ENCODE measurements at regions not wholly inside any gene's neighbourhood (a gene's known extent, or its start where the extent isn't known, plus 50 kb on each side); places are given as distances from the start of the nearest gene placed in this dataset.

DNA sequence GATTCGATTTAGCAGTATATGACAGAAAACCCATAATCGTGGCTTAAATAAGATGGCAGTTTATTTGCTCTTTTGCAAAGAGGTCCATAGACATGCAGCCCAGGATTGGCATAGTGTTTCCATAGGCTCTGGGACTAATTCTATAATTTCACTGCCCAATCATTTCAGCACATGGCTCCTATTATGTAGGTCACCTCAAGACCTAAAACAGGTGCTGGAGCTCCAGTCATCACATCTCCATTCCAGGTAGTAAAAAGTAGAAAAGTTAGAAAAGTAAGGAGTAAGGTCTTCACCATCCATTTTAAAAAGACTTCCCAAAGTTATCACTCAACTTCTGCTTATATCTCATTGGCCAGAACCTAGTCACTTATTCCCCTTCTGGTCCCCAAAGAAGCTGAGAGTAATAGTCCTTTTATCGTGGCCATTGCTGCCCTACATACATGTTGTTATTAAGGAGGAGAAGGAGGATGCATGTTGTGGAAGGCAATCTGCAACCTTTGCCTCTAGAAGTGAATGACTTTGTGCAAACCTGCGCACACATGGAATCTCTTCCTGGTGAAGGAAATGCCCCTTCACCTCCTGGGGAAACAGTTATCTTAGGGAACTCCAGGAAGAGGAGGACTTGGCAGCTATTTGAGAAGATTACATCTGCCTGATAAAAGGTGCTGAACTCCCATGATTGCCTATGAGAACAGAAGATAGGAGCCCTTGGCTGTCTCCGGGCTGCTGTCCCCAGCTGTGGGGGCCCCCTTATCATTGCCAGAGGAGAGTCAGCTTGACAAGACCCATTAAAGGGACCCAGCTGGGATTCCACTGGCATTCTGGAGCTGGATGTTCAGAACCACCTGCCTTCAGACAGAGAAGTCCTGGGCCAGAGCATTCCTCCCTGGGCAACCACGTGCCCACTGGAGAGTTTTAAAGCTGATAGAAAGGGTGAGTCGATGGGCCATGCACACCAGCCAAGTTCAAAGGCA is 330.6 kb upstream of the ZMIZ1 start:
- DNase-seq (ENCODE audit: low read depth in 2 of 2) = no peak

DNA sequence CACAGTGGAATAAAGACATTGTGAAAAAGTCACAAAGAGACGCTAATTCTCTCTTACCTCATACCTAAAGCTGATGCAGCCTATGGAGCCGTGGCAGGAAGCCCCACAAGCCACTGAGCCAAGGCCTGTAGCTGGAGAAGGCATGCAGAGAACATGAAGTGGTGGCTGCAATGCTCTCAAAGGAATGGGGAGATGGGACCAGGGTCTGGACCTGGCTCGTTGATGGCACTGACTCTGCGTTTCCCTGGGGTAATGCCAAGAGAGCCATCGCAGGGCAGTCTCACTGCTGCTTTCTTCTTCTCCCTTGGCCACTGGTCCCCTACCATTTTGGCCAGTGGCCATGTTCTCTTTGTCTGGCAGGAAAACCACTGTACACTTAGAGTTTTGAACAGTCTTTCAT is 329.9 kb upstream of the ZMIZ1 start:
- no peak for DNase-seq (ENCODE audit: low read depth in 2 of 2)

DNA sequence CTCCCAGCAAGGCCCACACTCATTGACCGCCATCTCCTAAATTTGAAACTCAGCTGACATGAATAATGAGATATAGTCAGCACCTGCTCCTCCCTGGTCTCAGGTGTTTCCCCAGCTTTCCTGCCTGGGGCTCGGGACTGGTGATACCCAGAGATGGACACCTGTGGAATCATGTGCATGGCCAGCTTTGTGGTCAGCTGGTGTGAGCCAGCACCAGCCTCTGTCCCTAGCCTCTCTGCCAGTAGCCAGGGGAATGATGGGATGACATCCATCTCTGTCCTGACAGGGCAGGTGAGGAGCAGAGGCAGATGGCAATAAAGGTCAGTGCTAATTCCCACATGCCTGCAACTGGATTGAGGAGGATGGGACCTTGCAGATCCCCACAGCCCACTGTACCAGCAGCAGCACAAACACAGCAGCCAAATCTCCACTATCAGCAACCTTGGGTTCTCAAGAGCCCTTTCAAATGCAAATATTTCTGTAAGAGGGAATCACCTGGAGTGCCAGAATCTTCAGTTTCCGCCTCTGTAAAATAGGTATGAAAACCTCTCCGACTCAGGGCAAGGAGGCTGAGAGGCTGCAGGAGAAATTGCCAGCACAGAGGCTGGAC is 329.2 kb upstream of the ZMIZ1 start:
- no peak for DNase-seq (ENCODE audit: low read depth in 2 of 2)

GRCh38 chr10:78740976-78741915 is 327.5 kb upstream of the ZMIZ1 start:
- no peak for DNase-seq (ENCODE audit: low read depth in 2 of 2)

DNA sequence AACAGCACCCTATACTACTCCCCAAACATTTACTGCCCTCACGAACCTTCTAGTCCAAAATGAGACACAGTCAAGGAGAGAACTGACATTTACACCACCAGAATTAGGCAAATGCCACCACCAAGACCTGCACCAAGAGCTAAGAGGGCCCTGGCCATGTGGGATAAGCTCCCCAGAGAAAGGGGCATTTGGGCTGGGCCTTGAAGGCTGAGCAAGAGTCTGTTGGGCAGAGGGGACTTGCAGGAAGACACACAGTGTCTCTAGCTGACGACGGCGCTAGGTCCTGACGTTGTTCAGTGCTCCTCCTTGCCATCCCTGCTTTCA is 326.4 kb upstream of the ZMIZ1 start:
- no peak for DNase-seq (ENCODE audit: low read depth in 2 of 2)

DNA sequence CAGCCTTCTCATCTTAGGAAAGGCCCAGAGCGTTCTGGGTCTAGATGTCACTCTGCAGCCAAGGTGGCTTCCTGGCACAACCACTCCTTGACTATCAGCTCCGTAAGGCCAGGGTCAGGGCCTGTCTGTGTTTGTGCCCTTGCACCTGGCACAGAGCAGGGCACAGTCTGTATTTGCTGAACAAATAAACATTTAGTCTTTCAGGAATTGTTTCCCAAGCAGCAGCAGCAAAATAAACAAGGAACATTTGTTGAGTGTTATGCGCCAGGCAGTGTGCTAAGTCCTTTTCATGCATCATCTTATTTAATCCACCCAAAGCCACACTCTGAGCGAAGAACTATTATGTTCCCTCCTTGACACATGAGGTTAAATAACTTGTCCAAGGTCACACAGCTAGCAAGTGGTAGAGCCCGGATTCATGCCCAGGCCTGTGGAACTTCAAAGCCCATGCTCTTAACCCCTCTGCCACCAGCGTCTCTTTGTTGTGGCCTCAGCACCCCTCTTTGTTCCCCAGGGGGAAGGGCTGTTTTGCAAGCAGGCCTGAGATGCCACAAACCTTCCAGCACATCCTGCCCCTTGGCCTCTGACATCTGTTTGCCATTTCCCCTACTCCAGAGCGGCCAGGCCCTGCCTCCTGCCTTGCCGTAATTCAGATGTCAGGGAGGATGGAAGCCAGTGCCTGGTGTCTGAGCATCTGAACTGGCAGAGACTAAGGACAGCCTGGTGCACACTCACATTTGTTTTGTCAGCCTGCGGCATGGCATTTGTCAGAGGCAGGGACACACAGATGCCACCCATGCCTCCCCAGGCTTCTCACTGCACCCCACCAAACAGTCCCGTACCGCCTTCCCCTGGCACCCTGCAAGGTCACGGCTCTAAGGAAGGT is 325.8 kb upstream of the ZMIZ1 start:
- no peak for DNase-seq (ENCODE audit: low read depth in 2 of 2)

DNA sequence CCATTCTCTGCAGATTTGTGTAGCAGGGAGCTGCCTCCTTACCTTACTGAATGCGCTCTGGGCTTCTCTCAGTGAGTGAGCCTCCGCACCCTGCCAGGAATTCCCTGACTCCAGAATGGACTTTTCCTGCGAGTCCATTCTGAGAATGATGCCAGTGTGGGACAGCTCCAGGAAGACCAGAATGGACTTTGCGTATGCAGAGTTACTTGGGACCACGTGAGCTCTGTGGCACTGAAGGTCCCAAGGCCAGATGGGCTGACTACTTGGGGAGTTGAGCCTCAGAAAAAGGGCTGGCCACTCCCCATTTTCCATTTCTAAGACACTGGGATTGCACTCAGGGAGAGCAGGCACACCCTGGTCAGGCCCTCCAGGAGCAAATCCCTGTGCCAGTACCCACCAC is 324.7 kb upstream of the ZMIZ1 start:
- DNase-seq (ENCODE audit: low read depth in 2 of 2) = no peak

DNA sequence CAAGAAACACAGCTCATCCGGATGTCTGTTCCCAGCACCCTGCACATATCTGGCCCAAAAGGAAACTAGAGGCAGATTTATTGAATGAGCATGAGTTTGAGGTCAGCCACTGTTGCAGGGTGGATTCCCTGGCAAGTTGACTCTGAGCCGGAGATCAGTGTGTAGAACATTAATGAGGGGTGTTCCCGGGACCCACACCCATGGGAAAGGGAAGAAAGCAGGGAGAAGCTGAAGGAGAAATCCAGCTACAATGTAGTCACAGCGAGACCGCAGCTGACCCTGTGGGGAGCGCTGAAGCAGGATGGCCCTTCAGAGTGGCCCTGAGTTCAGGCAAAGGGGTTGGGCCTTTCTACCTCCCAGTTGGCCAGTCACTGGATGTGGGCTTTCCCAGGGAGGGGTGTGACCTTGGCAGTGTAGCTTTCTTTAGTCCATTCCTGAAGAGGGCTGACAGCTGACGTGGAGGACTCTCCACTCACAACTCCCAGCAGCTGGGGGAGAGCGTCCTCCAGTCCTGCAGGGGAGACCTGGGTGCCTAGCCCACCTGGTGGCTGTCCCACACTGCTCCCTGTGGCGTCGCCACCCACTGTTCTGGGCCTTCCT is 324.2 kb upstream of the ZMIZ1 start:
- no peak for DNase-seq (ENCODE audit: low read depth in 2 of 2)

GRCh38 chr10:78745441-78745840 is 323.3 kb upstream of the ZMIZ1 start:
- DNase-seq (ENCODE audit: low read depth in 2 of 2) = no peak

- DNase-seq (ENCODE audit: low read depth in 2 of 2) = no peak
These were observed 322.5 kb upstream of the ZMIZ1 start for GRCh38 chr10:78746155-78746763.

- DNase-seq (ENCODE audit: low read depth in 2 of 2) = no peak
These were observed 321.1 kb upstream of the ZMIZ1 start for GRCh38 chr10:78747401-78748234.

GRCh38 chr10:78748235-78748533 is 320.6 kb upstream of the ZMIZ1 start:
- no peak for DNase-seq (ENCODE audit: low read depth in 2 of 2)

- no peak for DNase-seq (ENCODE audit: low read depth in 2 of 2)
These were observed 319.6 kb upstream of the ZMIZ1 start for GRCh38 chr10:78749200-78749599.

- DNase-seq (ENCODE audit: low read depth in 2 of 2) = no peak
These were observed 318.9 kb upstream of the ZMIZ1 start for GRCh38 chr10:78749898-78750297.

- DNase-seq (ENCODE audit: low read depth in 2 of 2) = no peak
These were observed 318.3 kb upstream of the ZMIZ1 start for GRCh38 chr10:78750418-78750817.

- DNase-seq (ENCODE audit: low read depth in 2 of 2) = no peak
These were observed 317.1 kb upstream of the ZMIZ1 start for GRCh38 chr10:78751716-78752115.

DNA sequence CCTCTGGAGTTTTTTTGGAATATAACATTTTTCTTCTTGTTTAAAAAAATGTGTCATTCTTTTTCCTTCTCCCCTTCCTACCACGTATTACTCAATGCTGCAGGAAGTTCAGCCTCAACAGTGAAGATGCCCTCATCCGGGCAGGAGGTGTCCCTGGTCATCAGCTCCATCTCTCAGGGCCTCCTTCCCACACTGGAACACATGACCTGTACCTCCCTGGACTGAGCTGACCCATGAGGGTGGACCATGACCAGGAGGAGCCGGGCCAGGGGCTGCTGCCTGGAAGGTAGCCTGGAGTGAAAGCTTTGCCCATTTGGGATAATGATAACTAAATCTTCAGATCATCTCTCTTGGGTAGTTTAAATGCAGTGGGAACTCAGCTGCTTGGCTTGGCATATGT is 316.5 kb upstream of the ZMIZ1 start:
- DNase-seq (ENCODE audit: low read depth in 2 of 2) = no peak

GRCh38 chr10:78752708-78753107 is 316.1 kb upstream of the ZMIZ1 start:
- DNase-seq (ENCODE audit: low read depth in 2 of 2) = no peak

- DNase-seq (ENCODE audit: low read depth in 2 of 2) = no peak
These were observed 314.3 kb upstream of the ZMIZ1 start for GRCh38 chr10:78754269-78755062.
